WTC11 (cell line): ENCODE measurements at regions not wholly inside any gene's neighbourhood (a gene's known extent, or its start where the extent isn't known, plus 50 kb on each side); places are given as distances from the start of the nearest gene placed in this dataset.

Source experiments
- ATAC-seq: fragments of 200-7000 bp; cut with Tn5 transposase; 2 replicates; pipeline ENCODE4 v1.10.0; 2021; ENCODE audit warnings: mild to moderate bottlenecking, moderate library complexity
- CTCF ChIA-PET: fragments of 300-600 bp; sonication (Branson Sonifier 250); formaldehyde crosslinking; loops from one replicate; lab custom pipeline; 2021; ENCODE audit warnings: antibody characterized with exemption; lab: Charles Lee
- POLR2A ChIA-PET: fragments of 350-600 bp; sonication (Branson Sonifier 250); formaldehyde crosslinking; loops from one replicate; lab custom pipeline; 2021; ENCODE audit warnings: antibody characterized with exemption; lab: Charles Lee
- DNase-seq: peaks from one replicate; pipeline ENCODE4 v3.0.0; 2021; ENCODE audit warnings: low spot score
- H3K27ac Mint-ChIP-seq: 2 replicates; pipeline ENCODE4 v1.8.0; 2021; ENCODE audit warnings: mixed read lengths
- H3K27me3 Mint-ChIP-seq: 2 replicates; pipeline ENCODE4 v1.8.0; 2021; ENCODE audit warnings: low read depth, mild to moderate bottlenecking, moderate library complexity, mixed read lengths
- H3K36me3 Mint-ChIP-seq: 2 replicates; pipeline ENCODE4 v1.8.0; 2021; ENCODE audit warnings: mixed read lengths
- H3K4me1 Mint-ChIP-seq: 2 replicates; pipeline ENCODE4 v1.8.0; 2022; ENCODE audit warnings: mixed read lengths
- H3K4me3 Mint-ChIP-seq: 2 replicates; pipeline ENCODE4 v1.8.0; 2021; ENCODE audit warnings: mild to moderate bottlenecking, moderate library complexity, mixed read lengths
- H3K9me3 Mint-ChIP-seq: 2 replicates; pipeline ENCODE4 v1.8.0; 2021; ENCODE audit warnings: mixed read lengths
- ARID4B ChIP-seq: sonication (generic); formaldehyde crosslinking; IDR thresholded peaks from 2 replicates; pipeline ENCODE4 v1.8.0; 2023; ENCODE audit warnings: missing genetic modification reagents, mild to moderate bottlenecking, borderline replicate concordance
- ATF6 ChIP-seq: sonication (generic); formaldehyde crosslinking; IDR thresholded peaks from 2 replicates; pipeline ENCODE4 v1.8.1; 2023; ENCODE audit warnings: mild to moderate bottlenecking, missing genetic modification reagents
- CREM ChIP-seq: sonication (generic); formaldehyde crosslinking; IDR thresholded peaks from 2 replicates; pipeline ENCODE4 v1.8.1; 2022; ENCODE audit warnings: mild to moderate bottlenecking, missing genetic modification reagents, moderate library complexity
- E2F1 ChIP-seq: sonication (generic); formaldehyde crosslinking; IDR thresholded peaks from 2 replicates; pipeline ENCODE4 v1.8.0; 2022; ENCODE audit warnings: mild to moderate bottlenecking, missing genetic modification reagents
- E2F5 ChIP-seq: sonication (generic); formaldehyde crosslinking; IDR thresholded peaks from 2 replicates; pipeline ENCODE4 v1.8.1; 2022; ENCODE audit warnings: mild to moderate bottlenecking, moderate library complexity, missing genetic modification reagents
- FOXK1 ChIP-seq: sonication (generic); formaldehyde crosslinking; IDR thresholded peaks from 2 replicates; pipeline ENCODE4 v1.8.0; 2022; ENCODE audit warnings: mild to moderate bottlenecking, moderate library complexity, missing genetic modification reagents
- NR1H2 ChIP-seq: sonication (generic); formaldehyde crosslinking; IDR thresholded peaks from 2 replicates; pipeline ENCODE4 v1.9.0; 2021; ENCODE audit warnings: mild to moderate bottlenecking, moderate library complexity, missing genetic modification reagents
- NR2C2 ChIP-seq: sonication (generic); formaldehyde crosslinking; IDR thresholded peaks from 2 replicates; pipeline ENCODE4 v1.8.0; 2022; ENCODE audit warnings: mild to moderate bottlenecking, missing genetic modification reagents
- ZNF281 ChIP-seq: sonication (generic); formaldehyde crosslinking; IDR thresholded peaks from 2 replicates; pipeline ENCODE4 v1.8.0; 2023; ENCODE audit warnings: mild to moderate bottlenecking, missing genetic modification reagents
- ZNF512 ChIP-seq: sonication (generic); formaldehyde crosslinking; IDR thresholded peaks from 2 replicates; pipeline ENCODE4 v1.8.1; 2022; ENCODE audit warnings: missing genetic modification reagents, borderline replicate concordance

GRCh38 chr5:31106691-31107090 is 86.8 kb upstream of the CDH6 start (continued):
- TF ChIP-seq ZNF281 (CRISPR knock-in tag) = no peak

- Mint-ChIP-seq H3K27me3 (peaks cover 6% of the 10 kb centered on the region), H3K4me3 (no peak overlapping the region), H3K9me3 (peaks cover 8% of the 10 kb centered on the region; the same call in 1 of the 2 replicates), H3K36me3 (0 out of 2 replicates have a peak, but pooled peaks cover 4% of the 10 kb centered on the region), H3K4me1 (peaks cover 72% of the 10 kb centered on the region), H3K27ac (no peak overlapping the region)
- DNase-seq (no peak), ATAC-seq (no peak)
- TF ChIP-seq ZNF512 (no peak), E2F1 (CRISPR knock-in tag) (no peak), FOXK1 (CRISPR knock-in tag) (no peak), E2F5 (CRISPR knock-in tag) (no peak), NR2C2 (CRISPR knock-in tag) (no peak), CREM (no peak)
- ChIA-PET POLR2A (no interaction called here), CTCF (interaction anchor here (0.6 to 1.3 kb wide), 2 partner anchors 81 to 124 kb away, joined by 3 to 6 read pairs; no protein-coding TSS in a partner anchor)
Observed at GRCh38 chr5:31106278-31106677, 87.2 kb upstream of the CDH6 start.

- peaks cover 6% of the 10 kb centered on the region for H3K27me3 Mint-ChIP-seq
- no peak overlapping the region for H3K27ac Mint-ChIP-seq
- peaks cover 71% of the 10 kb centered on the region for H3K4me1 Mint-ChIP-seq
- H3K9me3 Mint-ChIP-seq = peaks cover 2% of the 10 kb centered on the region; the same call in 1 of the 2 replicates
- CTCF ChIA-PET = no interaction called here
- DNase-seq = no peak
- no peak overlapping the region for H3K4me3 Mint-ChIP-seq
- ATAC-seq = no peak
- 0 out of 2 replicates have a peak, but pooled peaks cover 4% of the 10 kb centered on the region for H3K36me3 Mint-ChIP-seq
- POLR2A ChIA-PET = no interaction called here
- TF ChIP-seq ATF6 (no peak), CREM (no peak), NR1H2 (CRISPR knock-in tag) (no peak), ARID4B (CRISPR knock-in tag) (no peak)
Observed at GRCh38 chr5:31104775-31105174, 88.7 kb upstream of the CDH6 start.
